Mesenchymal stem cell (in vitro differentiated cells and primary cell): ENCODE measurements at regions not wholly inside any gene's neighbourhood (a gene's known extent, or its start where the extent isn't known, plus 50 kb on each side); places are given as distances from the start of the nearest gene placed in this dataset.

Experiments
- DNase-seq: peaks from one replicate; pipeline ENCODE4 v3.0.0-alpha.2; 2013
- H2AFZ ChIP-seq: one replicate; pipeline ENCODE4 v1.6.1; 2013; ENCODE audit warnings: low read depth, mild to moderate bottlenecking, control low read depth, inconsistent platforms, low read length, moderate library complexity
- H2AK5ac ChIP-seq: 2 replicates; pipeline ENCODE4 v1.6.1; 2013; ENCODE audit warnings: low read length, moderate library complexity, mild to moderate bottlenecking, inconsistent platforms; ENCODE audit not compliant: severe bottlenecking
- H2BK120ac ChIP-seq: one replicate; pipeline ENCODE4 v1.6.1; 2013; ENCODE audit warnings: low read depth, mild to moderate bottlenecking, inconsistent platforms, low read length, moderate library complexity
- H2BK12ac ChIP-seq, 2 experiments: one replicate each; pipeline ENCODE4 v1.6.1; 2013; ENCODE audit warnings: inconsistent platforms in 2 of 2, low read length in 2 of 2, mild to moderate bottlenecking in 2 of 2, moderate library complexity in 2 of 2, control low read depth in 1 of 2
- H2BK15ac ChIP-seq: one replicate; pipeline ENCODE4 v1.6.1; 2013; ENCODE audit warnings: mild to moderate bottlenecking, low read depth, inconsistent platforms; ENCODE audit not compliant: poor library complexity, severe bottlenecking
- H2BK5ac ChIP-seq: 2 replicates; pipeline ENCODE4 v1.6.1; 2013; ENCODE audit warnings: low read depth, mild to moderate bottlenecking, low read length, control low read depth, inconsistent platforms; ENCODE audit not compliant: poor library complexity, severe bottlenecking
- H3K14ac ChIP-seq, 2 experiments: one replicate each; pipeline ENCODE4 v1.6.1; 2013; ENCODE audit warnings: inconsistent platforms in 2 of 2, low read length in 2 of 2, control low read depth in 1 of 2, mild to moderate bottlenecking in 1 of 2, moderate library complexity in 1 of 2
- H3K18ac ChIP-seq, 2 experiments: one replicate each; pipeline ENCODE4 v1.6.1; 2013; ENCODE audit warnings: inconsistent platforms in 2 of 2, low read length in 2 of 2, control low read depth in 1 of 2, low read depth in 1 of 2, mild to moderate bottlenecking in 1 of 2
- H3K23ac ChIP-seq, 2 experiments: one replicate each; pipeline ENCODE4 v1.6.1; 2013; ENCODE audit warnings: inconsistent platforms in 2 of 2, low read length in 2 of 2, mild to moderate bottlenecking in 2 of 2, moderate library complexity in 2 of 2, control low read depth in 1 of 2
- H3K27ac ChIP-seq: 2 replicates; pipeline ENCODE4 v1.5.1; 2013; ENCODE audit warnings: mild to moderate bottlenecking, moderate library complexity, low read length, control low read depth, inconsistent platforms; ENCODE audit not compliant: poor library complexity, severe bottlenecking
- H3K27me3 ChIP-seq, 2 experiments: 2 replicates each; pipeline versions ENCODE4 v1.6.1 to v1.7.0; 2013; ENCODE audit warnings: low read length in 2 of 2, mild to moderate bottlenecking in 2 of 2, moderate library complexity in 2 of 2, control low read depth in 1 of 2, inconsistent platforms in 1 of 2; ENCODE audit not compliant: control insufficient read depth in 1 of 2, insufficient read depth in 1 of 2
- H3K36me3 ChIP-seq, 2 experiments: 2 replicates each; pipeline versions ENCODE4 v1.6.1 to v1.7.0; 2013; ENCODE audit warnings: low read length in 2 of 2, control low read depth in 1 of 2, inconsistent platforms in 1 of 2, low read depth in 1 of 2, mild to moderate bottlenecking in 1 of 2; ENCODE audit not compliant: insufficient read depth in 2 of 2, control insufficient read depth in 1 of 2
- H3K4ac ChIP-seq, 2 experiments: one replicate each; pipeline ENCODE4 v1.6.1; 2013; ENCODE audit warnings: inconsistent platforms in 2 of 2, low read length in 2 of 2, mild to moderate bottlenecking in 2 of 2, moderate library complexity in 2 of 2, control low read depth in 1 of 2, low read depth in 1 of 2
- H3K4me1 ChIP-seq: 2 replicates; pipeline ENCODE4 v1.6.1; 2013; ENCODE audit warnings: low read depth, low read length, control low read depth; ENCODE audit not compliant: control insufficient read depth, insufficient read depth
- H3K4me2 ChIP-seq: 2 replicates; pipeline ENCODE4 v1.6.1; 2013; ENCODE audit warnings: low read length, mild to moderate bottlenecking, inconsistent platforms; ENCODE audit not compliant: poor library complexity, severe bottlenecking
- H3K4me3 ChIP-seq, 2 experiments: 2 replicates each; pipeline versions ENCODE4 v1.5.1 to v1.7.0; 2013; ENCODE audit warnings: low read length in 2 of 2, mild to moderate bottlenecking in 2 of 2, control low read depth in 1 of 2, low read depth in 1 of 2; ENCODE audit not compliant: insufficient read depth in 1 of 2
- H3K79me1 ChIP-seq: replicated peaks from 2 replicates; pipeline ENCODE4 v1.6.1; 2013; ENCODE audit warnings: mild to moderate bottlenecking, control low read depth, low read length, inconsistent platforms; ENCODE audit not compliant: poor library complexity, severe bottlenecking
- H3K9ac ChIP-seq: 2 replicates; pipeline ENCODE4 v1.7.0; 2013; ENCODE audit warnings: mild to moderate bottlenecking, low read length, moderate library complexity
- H3K9me3 ChIP-seq: 2 replicates; pipeline ENCODE4 v1.7.0; 2013; ENCODE audit warnings: mild to moderate bottlenecking, low read length; ENCODE audit not compliant: control insufficient read depth
- H4K8ac ChIP-seq: one replicate; pipeline ENCODE4 v1.6.1; 2013; ENCODE audit warnings: inconsistent platforms, mild to moderate bottlenecking, low read length, moderate library complexity
- H4K91ac ChIP-seq: one replicate; pipeline ENCODE4 v1.6.1; 2013; ENCODE audit warnings: mild to moderate bottlenecking, low read length, inconsistent platforms
- WGBS: methylation state at CpG from one replicate; pipeline ENCODE4 v1.1.7; 2013; ENCODE audit warnings: mixed read lengths; 5-methylcytosine and 5-hydroxymethylcytosine counted together

GRCh38 chr1:169053196-169053595 lies 53.3 kb upstream of the ATP1B1 start:
- Histone ChIP-seq H3K4me3 (no peak overlapping the region), H3K27me3 (no peaks in the 10 kb centered on the region), H2AFZ (no peak overlapping the region), H3K27ac (no peak overlapping the region), H3K14ac (no peak overlapping the region), H3K23ac (no peak overlapping the region), H3K79me1 (no peaks in the 10 kb centered on the region), H2BK12ac (no peak overlapping the region), H4K8ac (no peak overlapping the region), H2BK120ac (no peak overlapping the region), H3K36me3 (no peaks in the 10 kb centered on the region), H2BK5ac (no peak overlapping the region), H4K91ac (no peak overlapping the region), H3K18ac (no peak overlapping the region), H3K4me2 (no peak overlapping the region), H3K4ac (no peak overlapping the region), H3K9me3 (no peaks in the 10 kb centered on the region), H3K9ac (no peak overlapping the region), H3K4me1 (no peaks in the 10 kb centered on the region), H2AK5ac (no peak overlapping the region), H2BK15ac (no peak overlapping the region)
- no peak for DNase-seq
- 100% methylated on average over 1 of the region's 4 CpGs for WGBS
